HG03520 (cell line): ENCODE measurements at regions not wholly inside any gene's neighbourhood (a gene's known extent, or its start where the extent isn't known, plus 50 kb on each side); places are given as distances from the start of the nearest gene placed in this dataset.
"Not testable (repeated sequence)": the region's sequence is repeated elsewhere in the genome, so short reads cannot be mapped to it uniquely, and the experiment has no call there.

ENCODE experiments used
- ATAC-seq: cut with Tn5 transposase; IDR thresholded peaks from one replicate; pipeline ENCODE4 v1.9.1; 2021; ENCODE audit warnings: mild to moderate bottlenecking, moderate library complexity; ENCODE audit not compliant: unreplicated experiment

GRCh38 chr7:101679653-101680173 is 50.6 kb upstream of the MYL10 start:
- ATAC-seq: not testable (repeated sequence)

GRCh38 chr7:101680406-101681145 is 51.5 kb upstream of the MYL10 start:
- no peak for ATAC-seq

DNA sequence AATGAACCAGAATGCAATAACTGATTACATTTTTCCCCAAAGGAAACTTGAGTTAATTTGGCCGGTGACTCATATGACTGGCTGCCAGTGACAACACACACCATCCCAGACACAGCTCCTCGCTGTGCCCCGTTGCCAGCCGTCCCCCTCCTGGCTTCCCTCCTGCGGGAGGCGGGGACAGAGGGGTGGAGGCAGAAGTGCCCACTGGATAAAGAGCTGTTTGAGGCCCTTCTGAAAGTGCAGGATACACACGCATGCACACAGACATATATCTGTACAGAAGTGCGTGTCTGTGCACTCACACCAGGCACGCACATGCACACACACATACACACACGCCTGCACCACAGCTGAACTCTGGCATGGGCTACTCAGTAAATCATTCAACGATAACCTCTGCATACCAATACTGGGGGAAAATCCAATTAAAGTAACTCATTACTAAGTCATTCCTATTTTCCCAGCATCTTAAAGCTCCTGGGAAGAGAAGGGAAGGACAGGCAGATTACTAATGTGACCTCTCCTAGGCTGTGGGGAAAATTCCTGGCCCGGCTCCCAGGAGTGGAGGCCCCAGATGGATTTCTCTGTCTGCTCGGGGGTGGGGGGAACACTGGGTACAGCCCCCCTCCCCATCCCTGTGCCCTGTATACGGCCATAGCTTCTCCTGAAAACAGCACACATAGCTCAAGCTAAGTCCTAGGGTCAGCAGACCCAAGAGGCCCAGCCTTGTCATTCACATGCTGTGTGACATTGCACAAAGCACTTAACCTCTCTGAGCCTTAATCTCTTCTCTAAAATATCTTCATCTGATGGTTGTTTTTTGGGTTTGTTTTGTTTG is 52.3 kb upstream of the MYL10 start:
- ATAC-seq: no peak

- no peak for ATAC-seq
These were observed 55.9 kb upstream of the MYL10 start for GRCh38 chr7:101684983-101685330.

GRCh38 chr7:101686030-101686429 is 56.9 kb upstream of the MYL10 start:
- no peak for ATAC-seq

GRCh38 chr7:101687081-101687480 is 58.0 kb upstream of the MYL10 start:
- no peak for ATAC-seq

DNA sequence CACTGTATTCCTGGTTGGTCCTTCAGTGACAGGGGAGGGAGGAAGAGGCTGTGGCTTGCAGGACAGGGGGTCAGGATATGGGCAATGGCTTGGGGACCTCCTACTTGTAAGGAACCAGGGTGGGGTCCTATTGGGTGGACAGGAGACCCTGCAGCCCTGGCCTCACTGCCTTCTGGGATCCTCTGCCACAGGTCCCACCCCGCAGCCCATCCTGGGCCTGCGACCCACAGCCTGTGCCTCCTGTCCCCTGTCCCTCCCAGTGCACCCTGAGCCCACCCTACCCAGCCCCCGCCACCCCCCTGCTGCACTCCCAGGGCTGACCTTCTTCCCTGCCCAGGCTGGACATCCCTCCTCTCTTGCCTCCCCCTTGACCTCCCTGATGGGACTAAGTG is 58.7 kb upstream of the MYL10 start:
- ATAC-seq: no peak

DNA sequence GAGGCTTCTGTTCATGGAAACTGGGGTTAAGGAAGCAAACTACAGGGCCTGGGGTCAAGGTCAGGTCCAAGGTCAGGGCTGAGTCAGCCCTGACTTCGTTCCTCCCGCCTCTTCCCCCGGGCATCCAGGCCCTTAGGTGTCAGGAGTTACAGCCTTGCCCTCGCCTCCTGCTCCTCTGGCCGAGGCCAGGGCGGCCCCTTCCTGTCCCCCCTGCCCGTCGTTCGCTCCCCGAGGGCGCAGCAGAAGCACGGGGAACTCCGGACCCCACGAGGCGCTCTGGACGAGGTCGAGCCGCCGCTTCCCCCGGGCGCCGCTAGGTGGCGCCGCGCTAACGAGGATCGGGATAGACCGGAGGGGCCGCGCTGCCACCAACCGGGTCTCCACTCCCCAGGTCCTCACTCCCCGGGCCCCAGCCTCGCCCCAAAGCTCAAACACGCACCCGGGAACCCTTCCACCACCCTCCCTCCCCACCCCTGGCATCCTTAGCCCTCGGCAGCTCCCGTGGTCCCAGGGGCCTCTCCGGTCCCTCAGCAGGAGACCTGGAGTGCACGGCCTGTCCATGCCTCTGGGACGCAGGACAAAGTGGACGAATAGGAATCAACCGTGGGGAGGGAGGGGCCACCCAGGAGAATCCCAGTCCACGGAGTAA is 59.2 kb upstream of the MYL10 start:
- peak; percentile 51 for ATAC-seq

DNA sequence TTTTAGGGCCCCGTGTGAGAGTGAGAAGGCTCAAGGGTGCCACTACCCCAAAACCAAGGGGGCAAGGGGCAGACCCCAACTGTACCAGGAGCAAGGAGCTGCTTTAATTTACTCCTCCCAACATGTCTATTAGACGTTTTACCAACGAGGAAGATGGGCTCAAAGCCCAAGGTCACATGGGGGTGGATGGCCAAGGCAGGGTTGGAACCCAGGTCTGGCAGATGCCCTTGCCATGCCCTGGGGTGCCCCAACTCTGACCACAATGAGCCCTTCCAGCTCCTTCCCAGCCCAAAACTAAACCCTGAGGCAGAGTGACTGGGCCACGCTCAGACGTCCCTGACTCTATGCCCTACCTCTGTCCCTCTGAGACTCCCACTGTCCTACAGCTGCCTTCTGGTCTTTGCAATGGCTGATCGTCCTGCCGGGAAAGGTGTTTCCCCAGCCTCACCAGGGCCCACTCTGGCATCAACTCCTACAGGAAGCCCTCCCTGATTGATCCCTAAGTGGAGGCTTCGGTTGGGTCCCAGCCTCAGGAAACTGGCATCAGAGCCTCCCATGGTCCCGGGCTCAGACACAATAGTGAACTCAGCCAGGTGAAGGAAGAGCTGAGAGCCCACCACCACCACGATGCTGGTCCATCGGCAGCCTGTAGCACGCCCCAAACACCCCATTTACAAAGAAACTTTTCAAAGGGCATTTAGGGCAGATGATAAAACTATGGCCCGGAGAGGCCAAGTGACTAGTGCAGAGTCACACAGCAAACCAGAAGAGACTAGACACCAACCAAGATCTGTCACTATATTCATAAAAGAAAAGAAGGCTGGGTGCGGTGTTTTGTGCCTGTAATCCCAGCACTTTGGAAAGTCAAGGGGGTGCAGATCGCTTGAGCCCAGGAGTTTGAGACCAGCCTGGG is 60.2 kb upstream of the MYL10 start:
- no peak for ATAC-seq

- no peak for ATAC-seq
These were observed 61.0 kb upstream of the MYL10 start for GRCh38 chr7:101690061-101690460.

DNA sequence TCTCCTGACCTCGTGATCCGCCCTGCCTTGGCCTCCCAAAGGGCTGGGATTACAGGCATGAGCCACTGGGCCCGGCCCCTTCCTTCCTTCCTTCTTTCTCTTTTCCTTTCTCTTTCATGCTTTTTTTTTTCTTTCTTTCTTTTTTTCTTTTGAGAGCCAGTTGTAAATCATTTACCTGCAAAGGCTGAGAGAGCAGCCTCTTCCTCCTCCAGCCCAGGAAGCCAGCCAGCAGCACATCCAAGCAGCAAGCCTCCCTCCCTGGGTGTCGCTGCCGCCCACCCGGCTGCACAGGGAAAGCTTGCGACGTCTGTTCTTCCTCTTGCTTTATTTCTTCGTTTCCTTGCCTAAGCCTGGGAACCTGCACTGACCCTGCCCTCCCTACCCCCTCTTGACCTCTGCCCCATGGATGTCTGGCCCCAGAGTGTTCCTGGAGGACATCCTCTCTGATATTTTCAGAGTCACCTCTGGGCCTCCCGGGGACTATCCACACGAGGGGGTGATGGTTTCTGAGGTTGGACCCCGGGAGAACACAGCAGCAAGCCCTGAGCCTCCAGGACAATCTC is 62.8 kb upstream of the MYL10 start:
- no peak for ATAC-seq

- no peak for ATAC-seq
These were observed 64.5 kb upstream of the MYL10 start for GRCh38 chr7:101693498-101694091.

DNA sequence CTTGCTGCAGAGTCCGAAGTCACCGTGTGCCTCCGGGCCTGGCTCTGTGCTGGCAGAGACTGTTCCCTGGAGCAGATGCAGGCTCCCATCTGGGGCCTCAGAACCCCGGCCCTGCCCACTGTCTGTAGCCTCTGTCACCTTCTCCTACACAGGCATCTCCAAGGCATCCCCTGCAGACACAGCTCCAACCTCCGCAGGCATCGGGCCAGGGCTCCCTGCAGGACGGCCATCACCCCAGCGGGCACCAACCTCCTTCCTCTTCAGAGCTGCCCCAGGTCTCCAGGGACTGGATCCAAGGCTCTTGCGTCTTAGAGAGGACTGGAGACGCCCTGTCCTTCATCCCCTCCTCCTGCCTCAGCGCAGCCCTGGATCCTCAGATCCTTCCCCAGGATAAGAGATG is 69.9 kb upstream of the MYL10 start:
- no peak for ATAC-seq

DNA sequence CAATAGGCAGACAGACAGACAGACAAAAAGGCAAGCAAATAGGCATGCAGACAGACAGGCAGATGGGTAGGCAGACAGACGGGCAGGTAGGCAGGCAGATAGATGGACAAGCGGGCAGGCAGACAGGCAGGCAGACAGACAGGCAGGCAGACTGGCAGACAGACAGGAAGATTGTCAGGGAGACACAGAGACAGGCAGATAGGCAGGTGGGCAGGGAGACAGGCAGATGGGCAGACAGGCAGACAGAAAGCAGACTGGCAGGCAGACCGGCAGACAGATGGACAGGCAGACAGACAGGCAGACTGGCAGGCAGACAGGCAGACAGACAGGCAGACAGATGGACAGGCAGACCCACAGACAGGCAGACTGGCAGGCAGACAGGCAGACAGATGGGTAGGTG is 70.3 kb upstream of the MYL10 start:
- ATAC-seq: no peak

DNA sequence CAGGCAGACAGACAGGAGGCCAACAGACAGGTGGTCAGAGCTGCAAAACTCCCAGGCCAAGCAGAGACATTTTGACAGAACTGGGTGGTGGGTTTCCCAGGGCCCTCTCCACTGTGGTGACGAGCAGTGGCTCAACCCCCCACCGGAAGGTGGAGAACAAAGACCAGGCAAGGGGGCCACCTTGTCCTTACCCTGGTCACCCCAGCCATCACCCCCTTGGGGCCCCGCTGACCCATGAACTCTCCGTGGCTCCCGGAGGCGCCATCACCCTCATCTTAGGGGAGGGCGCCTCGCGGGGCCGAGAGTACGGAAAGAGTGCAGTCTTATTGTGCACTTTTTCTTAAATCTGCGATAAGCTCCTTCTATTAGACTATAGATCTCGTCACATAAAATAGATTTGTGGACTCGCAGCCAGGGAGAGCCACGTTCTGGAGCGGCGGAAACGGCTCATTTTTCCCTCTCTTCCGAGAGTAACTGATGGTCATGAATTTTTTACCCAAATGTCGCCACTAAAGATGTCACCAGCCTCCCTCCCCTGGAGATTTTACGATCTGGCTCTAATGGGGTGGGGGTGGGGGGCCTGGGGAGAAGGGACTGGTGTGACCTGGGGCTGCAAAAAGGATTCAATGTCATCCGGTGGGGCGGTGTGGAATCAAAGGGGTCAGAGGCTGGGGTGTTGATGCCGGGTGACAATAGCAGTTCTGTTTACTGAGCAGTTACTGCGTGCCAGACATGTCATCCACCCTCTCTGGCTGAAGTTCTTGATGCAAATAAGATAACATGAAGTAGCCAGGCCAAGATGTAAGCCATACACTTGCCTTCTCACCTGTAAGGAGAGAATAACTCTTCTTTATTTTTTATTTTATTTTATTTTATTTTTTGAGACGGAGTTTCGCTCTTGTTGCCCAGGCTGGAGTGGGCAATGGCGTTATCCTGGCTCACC is 71.1 kb upstream of the MYL10 start:
- no peak for ATAC-seq

GRCh38 chr7:101701153-101701794 is 72.2 kb upstream of the MYL10 start:
- ATAC-seq: no peak

DNA sequence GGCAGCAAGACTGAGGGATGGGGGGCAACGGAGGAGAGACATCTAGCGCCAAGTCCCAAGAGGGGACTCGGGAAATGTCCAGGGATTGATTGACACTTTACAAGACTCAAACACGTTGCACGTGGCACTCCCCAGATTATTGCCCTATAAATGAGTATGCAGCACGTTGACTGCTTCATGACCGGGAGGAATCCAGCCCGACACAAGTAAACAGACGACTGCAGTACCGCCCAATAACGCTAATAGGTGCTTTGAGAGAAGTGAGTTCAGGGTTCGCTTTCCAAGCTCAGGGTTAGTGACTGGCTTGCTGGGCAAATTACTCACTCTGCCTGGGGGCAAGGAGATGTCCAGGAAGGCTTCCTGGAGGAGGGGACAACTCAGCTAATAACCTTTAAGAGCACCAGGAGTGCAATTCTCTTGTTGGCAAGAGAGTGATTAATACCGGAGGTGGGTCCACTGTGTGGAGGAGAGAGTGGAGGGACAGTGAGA is 73.3 kb upstream of the MYL10 start:
- no peak for ATAC-seq

- no peak for ATAC-seq
These were observed 76.2 kb upstream of the MYL10 start for GRCh38 chr7:101705331-101705730.
